ENCODE measurements at regions not wholly inside any gene's neighbourhood (a gene's known extent, or its start where the extent isn't known, plus 50 kb on each side); places are given as distances from the start of the nearest gene placed in this dataset.
"Not testable (repeated sequence)": the region's sequence is repeated elsewhere in the genome, so short reads cannot be mapped to it uniquely, and the experiment has no call there.

DNA sequence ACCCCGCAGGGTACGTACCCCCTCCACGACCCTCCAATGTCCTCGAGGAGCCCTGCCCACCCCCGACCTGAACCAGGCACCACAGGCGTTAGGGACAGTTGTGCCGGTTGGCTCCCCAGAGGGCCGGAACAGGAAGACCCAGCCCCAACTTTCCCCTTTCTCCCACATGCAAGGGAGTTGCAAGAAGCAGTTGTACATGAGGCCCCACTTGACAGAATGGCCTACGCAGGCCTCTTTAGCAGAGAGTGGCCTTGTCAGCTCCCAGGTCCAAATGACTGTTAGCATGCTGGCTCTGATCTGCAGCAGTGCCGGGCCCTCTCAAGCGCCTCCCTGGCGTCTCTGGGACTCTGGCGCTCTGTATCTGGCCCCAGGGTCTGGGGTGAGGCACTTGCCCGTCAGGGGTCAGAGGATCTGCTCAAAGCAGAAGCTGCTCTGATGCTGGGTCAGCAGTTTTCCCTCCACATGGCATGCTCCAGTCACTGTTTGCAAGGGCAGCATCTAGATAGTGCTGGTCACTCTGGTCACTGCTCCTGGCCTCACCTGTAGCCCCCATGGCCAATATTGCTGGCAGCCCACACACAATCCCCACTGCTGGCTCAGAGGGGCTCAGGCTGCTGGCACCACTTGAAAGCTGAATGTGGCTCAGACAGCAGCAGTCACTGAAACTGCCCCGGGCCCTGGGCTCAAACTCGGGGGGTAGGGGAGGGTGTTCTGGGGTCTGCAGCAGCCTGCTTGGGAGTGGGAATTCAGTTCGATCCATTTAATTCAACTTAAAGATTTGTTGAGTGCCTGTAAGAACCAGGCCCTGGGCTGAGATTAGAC lies 254.5 kb downstream of the FAM43A start:
- DNase-seq (ENCODE audit: low spot score) (no peak), FAIRE-seq (no peak)

DNA sequence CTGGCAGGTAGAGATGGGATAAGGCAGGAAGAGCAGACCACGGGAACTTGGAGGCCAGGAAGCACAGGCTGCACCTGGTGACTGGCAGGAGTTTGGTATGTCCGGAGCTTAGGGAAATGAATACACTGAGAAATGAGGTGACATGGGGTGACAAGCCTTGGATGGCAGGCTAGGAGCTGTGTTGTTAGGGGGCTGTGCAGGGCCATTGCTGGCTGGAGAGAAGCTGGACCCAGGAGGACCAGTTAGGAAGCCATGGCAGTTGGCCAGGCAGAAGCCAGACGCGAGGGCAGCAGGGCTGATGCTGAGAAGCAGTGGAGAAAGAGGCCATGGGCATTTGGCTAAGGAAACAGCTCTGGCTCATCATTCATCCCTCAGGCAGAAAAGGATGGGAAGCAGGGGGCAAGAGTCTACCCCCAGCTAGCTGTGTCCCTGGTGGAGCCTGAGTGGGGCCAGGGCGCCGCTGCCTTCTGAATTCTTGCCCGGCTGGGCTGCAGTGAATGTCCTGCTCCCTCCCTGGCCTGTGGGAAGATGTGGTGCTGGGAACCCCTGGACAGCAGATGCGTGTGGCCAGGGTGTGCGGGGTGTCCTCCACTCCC lies 255.8 kb downstream of the FAM43A start:
- FAIRE-seq (no peak), DNase-seq (ENCODE audit: low spot score) (no peak)

DNA sequence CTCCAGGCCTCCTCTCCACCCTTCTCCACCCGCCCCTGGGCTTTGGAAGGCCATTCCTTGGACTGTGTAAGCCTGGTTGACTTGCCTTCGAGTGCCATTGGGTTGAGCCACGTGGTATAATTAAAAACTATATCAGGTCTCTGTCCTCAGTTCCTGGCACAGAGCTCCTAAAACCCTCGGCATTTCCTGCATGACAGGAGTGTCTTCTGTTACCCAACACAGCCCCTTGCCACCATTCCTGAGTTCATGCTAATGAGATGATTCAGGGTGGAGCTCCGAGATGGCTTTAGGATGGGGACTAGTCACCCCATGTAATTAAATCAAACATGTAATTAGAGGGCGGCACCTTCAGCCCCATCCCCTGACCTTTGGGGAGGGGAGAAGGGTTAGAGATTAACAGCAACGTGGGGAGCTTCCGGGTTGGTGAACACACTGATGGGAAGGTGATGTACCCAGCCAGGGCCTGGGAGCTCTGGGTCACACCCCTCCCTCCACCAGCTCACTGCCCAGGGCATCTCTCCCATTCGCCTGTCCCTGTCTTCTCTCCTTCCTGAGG lies 256.4 kb downstream of the FAM43A start:
- no peak for FAIRE-seq

DNA sequence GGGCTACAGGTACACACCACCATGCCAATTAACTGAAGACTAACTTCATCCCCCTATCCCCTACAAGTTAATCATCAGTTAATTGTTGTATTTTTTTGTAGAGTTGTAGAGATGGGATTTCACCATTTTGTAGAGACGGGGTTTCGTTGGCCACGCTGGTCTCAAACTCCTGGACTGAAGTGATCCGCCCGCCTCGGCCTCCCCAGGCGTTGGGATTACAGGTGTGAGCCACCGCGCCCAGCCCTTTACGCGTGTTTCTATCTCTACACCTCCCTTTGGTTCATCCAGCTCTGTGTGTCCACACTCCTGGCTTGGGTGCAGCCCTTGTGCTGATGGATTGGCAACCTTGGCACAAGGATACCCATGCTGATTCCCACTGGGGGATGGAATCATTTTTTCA lies 258.8 kb downstream of the FAM43A start:
- no peak for FAIRE-seq
- no peak for DNase-seq (ENCODE audit: low spot score)

More for the DNA sequence above, 256.4 kb downstream of the FAM43A start:
- no peak for DNase-seq (ENCODE audit: low spot score)

DNA sequence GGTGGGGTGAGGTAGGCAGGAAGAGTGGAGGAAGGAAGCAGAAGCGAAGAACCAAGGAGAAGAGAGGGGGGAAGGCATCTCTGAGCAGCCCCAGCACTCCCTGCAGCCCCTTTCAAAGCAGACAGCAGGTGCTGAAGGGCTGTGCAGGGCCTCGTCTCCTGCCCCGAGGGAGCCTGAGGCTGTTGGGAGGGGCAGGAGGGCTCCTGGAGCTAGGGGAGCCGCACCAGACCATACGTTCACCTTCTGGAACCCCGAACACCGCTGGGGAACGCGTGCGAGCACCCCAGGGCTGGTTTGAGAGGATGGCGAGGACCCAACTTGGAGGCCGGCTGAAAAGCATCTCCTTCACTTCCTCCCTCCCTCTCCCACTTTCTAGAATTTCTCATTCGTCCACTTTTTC lies 259.8 kb downstream of the FAM43A start:
- FAIRE-seq, result no peak

DNA sequence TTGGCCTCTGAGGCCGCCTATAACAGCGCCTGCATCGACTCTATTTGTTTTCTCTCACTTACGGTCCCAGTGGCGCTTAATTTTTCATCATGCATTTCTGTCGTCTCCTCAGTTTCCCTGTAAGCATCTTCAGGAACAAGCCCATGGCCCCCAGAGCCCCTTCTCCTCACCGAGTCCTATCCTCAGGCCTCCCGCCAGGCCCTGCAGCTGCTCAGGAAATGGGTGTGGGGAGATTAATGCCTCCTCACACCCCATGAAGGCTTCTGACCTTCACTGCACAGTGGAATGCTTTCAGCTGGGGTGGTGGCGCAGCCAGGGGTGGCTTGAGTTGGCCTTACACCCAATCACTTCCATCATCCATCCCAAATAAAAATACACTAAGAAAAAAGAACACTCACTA lies 260.4 kb downstream of the FAM43A start:
- FAIRE-seq, result no peak
- DNase-seq (ENCODE audit: low spot score), result no peak

More for the DNA sequence above, 259.8 kb downstream of the FAM43A start:
- no peak for DNase-seq (ENCODE audit: low spot score)

DNA sequence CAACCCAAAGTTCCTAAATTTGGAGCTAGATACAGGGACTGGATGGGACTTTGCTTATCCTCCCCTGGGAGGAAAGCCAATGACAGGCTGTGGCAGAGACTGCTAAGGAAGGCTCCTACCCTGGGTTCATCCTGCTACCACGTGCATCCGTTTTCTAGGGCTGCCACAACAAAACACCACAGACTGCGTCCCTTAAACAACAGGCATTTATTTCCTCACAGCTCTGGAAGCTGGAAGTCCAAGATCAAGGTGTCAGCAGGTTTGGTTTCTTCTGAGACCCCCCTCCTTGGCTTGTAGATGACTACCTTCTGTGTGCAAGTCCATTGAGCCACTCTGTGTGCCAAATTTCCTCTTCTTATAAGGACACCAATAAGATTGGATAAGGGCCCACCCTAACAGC lies 263.9 kb downstream of the FAM43A start:
- no peak for DNase-seq (ENCODE audit: low spot score)
- no peak for FAIRE-seq

DNA sequence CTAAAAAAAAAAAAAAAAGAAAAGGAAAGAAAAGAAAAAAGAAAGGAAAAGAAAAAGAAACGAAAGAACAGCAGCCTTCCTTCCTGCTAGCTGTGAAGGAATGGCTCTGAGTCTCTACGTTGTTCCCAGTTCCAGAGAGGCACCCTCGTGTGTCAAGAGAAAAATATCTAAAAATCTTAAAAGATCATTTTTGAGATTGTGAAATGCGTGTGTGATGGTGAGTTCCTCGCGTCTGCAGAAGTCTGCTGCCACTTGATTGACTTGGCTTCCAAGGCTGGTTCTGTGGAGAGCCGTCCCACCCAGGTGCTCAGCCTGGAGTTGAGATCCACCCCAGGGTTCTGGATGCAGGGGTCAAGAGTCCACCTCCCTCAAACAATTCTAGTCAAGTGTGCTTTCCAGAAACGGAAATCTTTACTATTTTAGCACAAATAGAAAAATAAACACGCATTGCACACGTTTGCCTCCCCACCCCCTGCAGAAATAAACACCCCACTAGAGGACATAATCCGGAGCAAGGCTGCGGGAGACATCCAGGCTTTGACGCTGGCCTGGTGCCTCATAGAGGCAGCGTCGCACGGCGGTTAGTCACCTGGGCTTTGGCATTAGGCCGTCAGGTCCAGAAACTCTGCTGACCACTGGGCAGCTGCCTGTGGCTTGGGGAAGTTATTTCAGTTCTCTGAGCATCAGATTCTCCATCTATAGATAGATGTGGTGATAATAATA lies 265.4 kb downstream of the FAM43A start:
- DNase-seq (ENCODE audit: low spot score) (no peak), FAIRE-seq (no peak)

DNA sequence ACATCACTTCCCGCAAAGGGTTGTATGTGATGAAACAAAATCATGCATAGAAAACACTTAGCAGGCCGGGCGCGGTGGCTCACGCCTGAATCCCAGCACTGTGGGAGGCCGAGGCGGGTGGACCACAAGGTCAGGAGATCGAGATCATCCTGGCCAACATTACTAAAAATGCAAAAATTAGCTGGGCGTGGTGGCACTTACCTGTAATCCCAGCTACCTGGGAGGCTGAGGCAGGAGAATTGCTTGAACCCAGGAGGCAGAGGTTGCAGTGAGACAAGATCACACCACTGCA lies 265.9 kb downstream of the FAM43A start:
- not testable (repeated sequence) for FAIRE-seq; DNase-seq (ENCODE audit: low spot score)

DNA sequence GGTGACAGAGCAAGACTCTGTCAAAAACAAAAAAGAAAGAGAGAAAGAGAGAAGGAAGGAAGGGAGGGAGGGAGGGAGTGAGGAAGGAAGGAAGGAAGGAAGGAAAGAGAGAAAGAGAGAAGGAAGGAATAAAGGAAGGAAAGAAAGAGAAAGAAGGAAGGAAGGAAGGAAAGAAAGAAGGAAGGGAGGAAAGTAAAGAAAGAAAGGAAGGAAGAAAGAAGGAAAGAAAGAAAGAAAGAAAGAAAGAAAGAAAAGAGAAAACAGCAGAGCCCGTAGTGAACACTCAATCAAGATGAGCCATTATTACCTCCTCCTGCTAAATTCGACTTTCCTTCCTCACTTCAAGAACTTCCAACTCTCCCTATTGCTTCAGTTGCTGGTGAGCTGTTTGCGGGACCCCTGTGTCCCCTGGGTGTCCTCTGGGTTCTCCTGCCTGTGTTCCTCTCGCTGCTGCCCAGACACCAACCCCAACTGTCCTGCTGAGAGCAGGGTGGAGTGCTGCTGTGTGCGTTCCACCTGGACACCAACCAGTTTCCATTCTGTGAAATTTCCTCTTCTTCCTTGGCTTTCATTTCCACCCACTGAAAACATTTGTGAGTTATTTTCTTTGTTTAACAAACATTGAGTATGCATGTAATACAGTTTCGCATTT lies 266.4 kb downstream of the FAM43A start:
- DNase-seq (ENCODE audit: low spot score), result no peak
- FAIRE-seq, result no peak

DNA sequence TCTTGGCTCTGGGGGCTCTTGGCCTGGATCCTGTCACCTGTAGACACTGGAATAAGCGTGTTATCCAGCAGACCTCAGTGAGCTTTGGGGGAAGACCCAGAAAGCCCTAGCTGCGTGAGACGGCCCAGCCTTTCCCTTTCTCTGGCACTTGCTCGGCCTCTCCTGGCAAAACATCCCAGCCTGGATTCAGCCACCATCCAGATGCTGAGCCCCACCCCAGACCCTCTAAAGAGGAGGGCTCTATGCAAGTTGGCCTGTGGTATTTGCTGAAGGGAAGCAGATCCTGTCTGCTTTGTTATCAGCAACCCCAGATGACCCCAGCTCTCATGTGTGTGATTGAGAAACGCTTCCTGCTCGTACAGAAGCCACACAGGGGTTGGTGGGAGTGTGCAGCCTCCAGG lies 267.2 kb downstream of the FAM43A start:
- no peak for DNase-seq (ENCODE audit: low spot score)
- no peak for FAIRE-seq

DNA sequence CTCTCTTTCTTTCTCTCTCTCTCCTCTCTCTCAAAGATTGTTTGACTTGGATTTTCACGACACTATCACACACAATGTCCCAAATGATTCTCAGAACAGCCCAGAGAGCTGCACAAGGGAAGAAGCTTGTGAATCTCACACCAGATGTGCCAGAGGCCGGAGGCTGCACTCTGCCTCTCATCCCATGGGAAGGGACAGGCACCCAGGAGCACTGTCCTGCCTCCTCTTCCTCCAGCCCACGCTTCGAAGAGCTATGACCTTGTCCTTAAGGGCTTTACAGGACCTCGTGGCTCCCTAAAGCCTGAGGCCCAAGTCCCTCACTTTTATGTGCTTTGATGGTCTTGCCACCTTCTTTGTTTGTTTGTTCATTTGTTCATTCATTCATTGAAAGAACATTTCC lies 267.6 kb downstream of the FAM43A start:
- DNase-seq (ENCODE audit: low spot score) (no peak), FAIRE-seq (no peak)

DNA sequence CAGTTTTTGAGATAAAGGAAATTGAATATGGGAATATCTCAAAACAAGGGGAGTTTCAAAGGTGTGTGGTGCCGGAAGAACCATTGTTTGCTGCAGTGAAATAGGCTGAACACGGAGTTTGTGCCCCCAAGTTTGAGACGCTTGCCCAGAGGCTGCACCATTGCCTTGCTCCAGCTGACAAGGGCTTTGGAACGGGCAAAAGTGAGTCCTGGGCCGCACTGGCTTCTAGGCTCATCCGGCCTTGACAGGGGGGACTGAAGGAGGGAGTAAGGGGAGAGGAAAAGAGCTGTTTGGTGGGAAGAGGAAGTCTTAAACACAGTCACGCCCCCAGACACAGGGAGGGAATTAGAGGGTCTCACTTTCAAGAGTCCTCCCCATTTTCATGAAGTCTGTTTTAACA lies 269.9 kb downstream of the FAM43A start:
- no peak for FAIRE-seq
- DNase-seq (ENCODE audit: low spot score), result no peak

DNA sequence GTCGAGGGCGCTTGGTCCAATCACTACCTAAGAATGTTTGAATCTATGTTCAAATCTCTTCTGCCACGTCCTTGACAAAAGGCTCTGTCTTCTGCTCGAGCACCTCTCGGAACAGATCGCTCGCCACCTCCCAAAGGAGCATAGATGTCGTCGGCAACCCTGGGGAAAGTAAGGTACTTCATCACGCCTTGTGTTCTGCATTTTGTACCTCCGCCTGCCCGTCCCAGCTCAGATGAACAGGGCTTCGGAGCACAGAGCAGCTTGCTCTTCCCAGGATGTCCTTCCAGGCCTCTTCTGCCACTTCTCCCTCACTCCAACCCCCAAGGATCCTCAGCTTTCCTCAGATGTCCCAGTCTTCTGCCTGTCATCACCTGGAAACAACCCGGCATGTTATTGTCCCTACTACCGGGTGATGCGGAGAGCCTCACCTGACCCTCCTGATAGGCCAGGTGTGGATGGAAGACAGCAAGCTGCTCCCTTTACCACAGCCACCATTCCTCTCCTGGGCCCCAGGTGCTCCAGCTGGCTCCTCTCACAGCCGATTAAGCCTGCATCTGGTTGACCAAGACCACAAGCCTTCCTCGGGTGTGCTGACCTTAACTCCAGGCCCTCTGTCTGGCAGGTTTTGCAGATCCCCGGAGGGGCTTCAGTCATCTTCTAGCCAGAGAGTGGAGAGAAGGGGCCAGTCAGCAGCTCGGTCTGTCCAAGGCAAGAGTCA lies 270.5 kb downstream of the FAM43A start:
- no peak for FAIRE-seq

DNA sequence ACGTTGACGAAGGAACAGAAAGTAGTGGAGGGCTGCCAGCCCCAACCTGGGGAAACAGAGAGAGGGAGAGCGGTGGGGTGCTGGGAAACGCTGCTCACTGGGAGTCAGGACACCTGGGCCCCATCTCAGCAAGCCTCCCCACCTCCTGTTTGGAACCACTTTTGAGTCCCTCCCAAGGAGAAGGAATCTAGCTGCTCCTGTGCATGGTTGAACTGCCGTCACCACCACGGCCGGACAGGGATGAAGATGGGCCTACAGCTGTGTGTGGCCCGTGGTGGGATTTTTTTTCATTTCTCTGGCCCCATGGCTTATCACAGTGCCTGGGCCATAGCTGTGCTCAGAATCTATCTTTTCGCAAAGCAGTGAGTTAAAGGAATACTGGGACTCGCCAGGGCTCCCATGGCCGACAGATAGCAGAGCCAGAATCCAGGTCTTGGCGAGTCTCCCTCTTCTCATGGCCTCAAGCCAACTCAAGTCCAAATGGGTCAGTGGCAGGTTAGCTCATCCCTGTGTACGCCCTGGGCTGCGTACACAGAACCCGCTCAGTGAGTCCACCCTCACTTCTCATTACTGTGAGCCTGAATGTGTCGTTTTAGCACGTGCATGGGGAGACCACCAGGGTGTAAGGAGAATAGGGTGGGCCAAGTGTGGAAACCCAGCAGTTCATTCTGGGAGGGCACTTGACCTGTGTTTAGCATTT lies 271.2 kb downstream of the FAM43A start:
- FAIRE-seq (no peak), DNase-seq (ENCODE audit: low spot score) (no peak)

More for the DNA sequence above, 270.5 kb downstream of the FAM43A start:
- DNase-seq (ENCODE audit: low spot score), result no peak

DNA sequence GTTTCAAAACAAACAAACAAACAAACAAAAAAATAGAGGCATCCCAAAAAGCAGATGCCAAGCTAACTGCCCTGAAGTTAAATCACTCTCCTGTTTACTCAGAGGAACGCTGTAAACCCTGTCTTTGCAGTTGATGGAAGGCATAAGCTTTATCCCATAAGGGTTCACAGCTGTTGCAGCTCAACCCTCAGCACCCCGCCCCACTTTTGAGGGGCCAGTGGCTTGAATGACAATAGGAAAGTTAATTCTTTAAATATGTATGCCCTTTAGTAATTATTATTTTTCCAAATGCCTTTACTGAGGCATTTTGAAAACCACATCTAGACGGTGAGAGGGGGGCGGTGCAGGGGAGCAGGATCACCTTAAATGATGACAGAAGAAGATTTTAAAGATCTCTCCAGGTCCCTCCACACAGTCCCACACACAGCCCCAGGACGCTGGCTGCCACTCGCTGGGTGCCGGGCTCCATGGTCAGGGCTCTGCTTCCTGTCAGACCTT lies 272.1 kb downstream of the FAM43A start:
- FAIRE-seq, result no peak
- DNase-seq (ENCODE audit: low spot score), result no peak

DNA sequence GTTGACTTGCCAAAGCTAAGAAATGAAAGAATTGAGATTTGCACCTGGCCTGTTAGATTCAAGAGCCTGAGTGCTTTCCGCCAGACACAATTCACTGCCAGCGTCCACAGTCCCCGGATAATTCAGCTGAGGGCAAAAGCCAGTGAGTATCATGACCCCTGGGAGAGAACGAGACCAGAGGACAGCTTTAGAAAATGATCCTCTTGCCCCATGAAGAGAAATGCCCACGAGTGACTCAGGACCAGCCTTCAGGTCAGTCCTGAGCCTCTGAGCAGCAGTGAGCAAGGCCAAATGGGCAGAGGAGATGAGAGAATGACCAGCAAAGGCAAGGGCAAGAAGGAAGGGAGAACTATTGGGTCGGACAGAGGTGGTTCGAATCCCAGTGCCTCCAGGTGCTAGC lies 273.5 kb downstream of the FAM43A start:
- DNase-seq (ENCODE audit: low spot score) (no peak), FAIRE-seq (no peak)

DNA sequence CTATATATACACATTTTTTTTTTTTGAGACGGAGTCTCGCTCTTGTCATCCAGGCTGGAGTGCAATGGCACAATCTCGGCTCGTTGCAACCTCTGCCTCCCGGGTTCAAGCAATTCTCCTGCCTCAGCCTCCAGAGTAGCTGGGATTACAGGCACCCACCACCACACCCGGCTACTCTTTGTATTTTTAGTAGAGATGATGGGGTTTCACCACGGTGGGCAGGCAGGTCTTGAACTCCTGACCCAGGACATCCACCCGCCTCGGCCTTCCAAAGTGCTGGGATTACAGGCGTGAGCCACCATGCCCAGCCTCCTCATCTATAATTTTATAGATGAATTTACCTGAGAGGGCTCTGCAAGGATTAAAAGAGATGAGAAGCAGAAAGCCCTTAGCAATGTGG lies 274.0 kb downstream of the FAM43A start:
- FAIRE-seq; DNase-seq (ENCODE audit: low spot score): not testable (repeated sequence)

DNA sequence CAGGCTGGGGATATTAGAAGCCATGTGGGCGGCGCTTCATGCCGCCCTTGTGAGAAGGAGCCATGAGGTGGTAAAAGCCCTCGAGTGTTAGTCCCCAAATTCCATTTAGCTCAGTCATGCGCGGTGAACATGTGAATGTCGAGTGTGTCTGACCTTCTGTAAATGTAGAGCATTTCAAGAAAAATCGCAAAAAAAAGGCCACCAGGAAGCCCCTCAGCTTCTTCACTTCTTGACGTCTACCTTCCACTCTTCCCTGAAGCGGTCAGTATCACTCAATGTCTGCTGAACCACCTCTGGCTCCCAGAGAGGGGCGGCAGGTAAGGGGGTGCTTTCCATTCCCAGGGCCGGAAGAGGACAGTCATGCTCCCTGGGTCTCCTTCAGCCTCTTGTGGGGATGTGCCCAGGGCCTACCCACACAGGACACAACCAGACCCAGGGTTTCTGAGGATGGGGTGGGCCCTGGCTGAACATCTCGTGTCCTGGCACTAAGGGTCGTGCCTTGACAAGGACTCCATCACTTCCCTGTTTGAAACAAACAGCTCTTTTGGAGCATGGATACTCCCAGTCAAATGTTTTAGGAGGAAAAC lies 274.9 kb downstream of the FAM43A start:
- DNase-seq (ENCODE audit: low spot score) (no peak), FAIRE-seq (no peak)

DNA sequence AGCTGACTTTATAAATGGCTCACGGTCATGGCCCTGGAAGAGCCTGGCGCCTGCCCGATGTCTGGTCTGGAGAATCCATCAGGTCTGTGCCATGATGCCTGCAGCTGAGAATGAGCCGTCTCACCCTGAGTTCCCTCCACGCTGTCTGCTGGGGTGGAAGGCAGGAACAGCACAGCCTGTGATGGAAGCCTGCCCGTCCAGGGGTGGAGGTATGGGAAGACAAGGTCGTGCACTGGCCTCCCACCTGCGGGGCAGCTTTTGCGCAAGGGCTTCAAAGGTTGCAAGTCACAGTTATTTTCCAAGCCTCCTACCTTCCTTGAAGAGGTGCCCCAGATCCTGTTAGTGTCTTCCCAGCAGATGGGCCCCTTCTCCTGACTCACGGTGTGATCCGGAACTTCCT lies 275.5 kb downstream of the FAM43A start:
- DNase-seq (ENCODE audit: low spot score) (no peak), FAIRE-seq (no peak)

Measured in RCC 7860 (cell line).